ENCODE measurements at regions not wholly inside any gene's neighbourhood (a gene's known extent, or its start where the extent isn't known, plus 50 kb on each side); places are given as distances from the start of the nearest gene placed in this dataset.
"Not testable (repeated sequence)": the region's sequence is repeated elsewhere in the genome, so short reads cannot be mapped to it uniquely, and the experiment has no call there.

DNA sequence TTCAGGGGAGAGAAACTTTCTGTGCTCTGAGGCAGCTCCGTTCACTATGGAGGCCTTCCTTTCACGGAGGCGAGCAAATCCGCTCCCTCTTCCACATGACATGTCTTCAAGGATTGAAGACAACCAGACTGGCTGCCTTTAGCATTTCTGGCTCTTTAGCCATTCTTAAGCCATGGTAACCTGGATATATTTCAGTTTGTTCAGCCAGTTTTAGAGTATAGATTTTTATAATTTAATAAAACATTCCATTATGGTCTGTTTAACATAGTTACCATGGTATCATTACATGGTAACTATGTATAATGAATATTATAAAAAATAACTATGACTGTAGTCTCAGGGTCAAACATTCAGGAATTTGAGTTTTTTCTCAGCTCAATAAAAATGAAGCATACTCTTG, 54.2 kb upstream of the NFIA start:
- DNase-seq, result no peak

DNA sequence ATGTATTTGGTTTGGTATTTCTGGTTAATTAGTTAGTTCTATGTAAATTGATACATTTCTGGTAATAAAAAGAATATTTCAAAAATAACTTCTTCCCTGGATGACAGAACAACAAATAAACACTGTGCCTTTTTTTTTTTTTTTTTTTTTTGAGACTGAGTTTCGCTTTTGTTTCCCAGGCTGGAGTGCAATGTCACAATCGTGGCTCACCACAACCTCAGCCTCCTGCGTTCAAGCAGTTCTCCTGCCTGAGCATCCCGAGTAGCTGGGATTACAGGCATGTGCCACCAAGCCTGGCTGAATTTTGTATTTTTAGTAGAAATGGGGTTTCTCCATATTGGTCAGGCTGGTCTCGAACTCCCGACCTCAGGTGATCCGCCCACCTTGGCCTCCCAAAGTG, 64.3 kb upstream of the NFIA start:
- DNase-seq, result not testable (repeated sequence)

DNA sequence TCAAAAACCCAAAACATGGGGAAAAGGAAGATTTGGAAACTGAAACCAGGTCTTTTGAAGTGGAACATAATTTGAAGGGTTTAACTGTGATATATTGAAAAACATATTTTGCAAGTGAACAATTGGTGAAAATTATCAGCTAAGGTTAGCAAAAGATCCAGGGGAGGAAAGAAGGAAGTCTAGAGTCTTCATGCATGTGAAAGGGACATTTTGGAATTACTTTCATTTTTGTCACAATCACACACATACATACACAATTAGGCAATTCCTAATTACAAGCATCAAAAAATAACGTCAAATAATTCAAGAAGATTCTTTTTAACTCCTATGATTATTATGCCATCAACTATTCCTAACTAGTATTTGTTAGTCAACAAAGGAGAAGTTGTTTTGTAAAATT, 64.7 kb upstream of the NFIA start:
- DNase-seq, result no peak

DNA sequence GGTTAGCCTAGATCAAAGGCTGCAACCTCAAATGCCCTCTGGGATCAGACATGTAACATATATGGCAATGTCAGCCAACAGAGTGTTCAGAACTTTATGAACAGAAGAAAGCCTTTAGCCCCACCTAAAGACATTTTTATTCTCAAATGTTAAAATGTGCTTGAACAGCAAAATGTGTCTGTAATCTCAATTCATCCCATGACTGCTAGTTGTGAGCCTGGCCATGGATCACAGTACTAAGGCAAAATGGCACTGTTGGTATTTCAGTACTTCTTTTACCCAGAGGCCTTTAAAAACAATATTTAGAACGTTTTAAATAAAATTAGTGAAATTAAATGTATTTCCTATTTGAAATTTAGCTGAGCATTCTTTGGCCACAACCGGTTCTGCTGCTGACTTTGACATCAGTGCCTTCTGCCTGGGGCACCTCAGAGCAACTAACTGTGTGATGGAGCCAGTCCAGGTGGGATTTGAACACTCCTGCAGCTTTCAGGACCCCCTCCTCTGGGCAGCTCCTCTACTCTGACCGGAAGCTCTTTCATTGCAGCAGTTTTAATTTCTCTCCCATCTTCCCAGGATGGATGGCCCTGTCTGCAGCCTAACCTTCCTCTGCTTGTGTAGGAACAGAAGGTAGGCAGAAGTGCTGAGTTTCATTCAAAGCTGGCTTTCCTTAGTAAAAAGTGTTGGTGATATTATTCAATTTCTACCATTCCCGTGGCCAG, 68.3 kb upstream of the NFIA start:
- no peak for DNase-seq

DNA sequence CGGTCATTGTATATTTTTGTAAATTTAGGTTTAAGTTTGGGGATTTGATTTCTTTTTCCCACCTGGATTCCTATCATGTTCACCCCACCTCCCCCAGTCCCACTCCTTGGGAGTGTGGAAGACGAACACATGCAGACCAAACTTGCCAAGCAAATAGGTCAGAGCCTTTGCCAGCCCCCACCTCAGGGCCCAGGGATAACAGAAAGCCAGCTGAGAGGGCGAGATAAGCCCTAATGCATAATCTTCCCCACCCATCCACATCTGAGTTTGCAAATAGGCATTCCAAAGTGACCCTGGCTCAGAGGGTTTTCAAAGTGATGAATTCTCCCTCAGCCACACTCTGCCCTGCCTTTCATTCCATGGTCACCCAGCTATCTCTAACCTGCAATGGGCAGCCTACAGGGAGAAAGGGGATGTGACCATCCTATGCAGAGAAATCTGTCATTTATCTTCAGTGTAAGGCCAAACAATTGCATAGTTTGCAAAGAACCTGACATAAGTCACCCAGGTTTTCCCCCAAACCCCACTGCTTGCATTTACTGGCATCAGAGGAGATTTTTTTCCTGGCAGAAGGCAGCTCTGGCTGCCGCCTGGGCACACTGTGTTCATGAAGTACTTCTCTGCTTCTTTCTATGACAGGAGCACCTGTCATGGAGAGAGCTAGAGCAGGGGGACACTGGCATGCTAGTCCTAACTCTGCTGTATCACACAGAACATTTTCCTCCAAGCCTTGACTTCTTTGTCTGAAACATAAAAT, 69.0 kb upstream of the NFIA start:
- no peak for DNase-seq

DNA sequence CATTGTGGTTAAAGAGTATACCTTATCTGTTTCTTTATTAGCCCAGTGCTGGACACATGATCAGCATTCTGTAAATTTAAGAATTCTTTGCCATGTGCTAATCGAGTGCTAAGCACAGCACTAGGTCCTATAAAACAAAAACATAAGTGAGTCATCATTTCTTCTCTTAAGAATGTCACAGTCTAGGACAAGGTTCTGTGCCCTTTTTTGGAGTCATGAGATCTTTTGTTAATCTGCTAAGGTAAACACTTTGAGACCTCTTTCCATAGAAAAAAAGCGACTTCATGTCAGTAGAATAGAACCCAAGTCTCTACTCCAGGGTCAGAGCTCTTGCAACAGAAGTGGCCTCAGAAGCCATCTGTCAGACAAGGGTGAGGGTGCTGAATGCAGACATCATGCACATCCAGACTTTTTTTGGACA, 70.0 kb upstream of the NFIA start:
- no peak for DNase-seq

DNA sequence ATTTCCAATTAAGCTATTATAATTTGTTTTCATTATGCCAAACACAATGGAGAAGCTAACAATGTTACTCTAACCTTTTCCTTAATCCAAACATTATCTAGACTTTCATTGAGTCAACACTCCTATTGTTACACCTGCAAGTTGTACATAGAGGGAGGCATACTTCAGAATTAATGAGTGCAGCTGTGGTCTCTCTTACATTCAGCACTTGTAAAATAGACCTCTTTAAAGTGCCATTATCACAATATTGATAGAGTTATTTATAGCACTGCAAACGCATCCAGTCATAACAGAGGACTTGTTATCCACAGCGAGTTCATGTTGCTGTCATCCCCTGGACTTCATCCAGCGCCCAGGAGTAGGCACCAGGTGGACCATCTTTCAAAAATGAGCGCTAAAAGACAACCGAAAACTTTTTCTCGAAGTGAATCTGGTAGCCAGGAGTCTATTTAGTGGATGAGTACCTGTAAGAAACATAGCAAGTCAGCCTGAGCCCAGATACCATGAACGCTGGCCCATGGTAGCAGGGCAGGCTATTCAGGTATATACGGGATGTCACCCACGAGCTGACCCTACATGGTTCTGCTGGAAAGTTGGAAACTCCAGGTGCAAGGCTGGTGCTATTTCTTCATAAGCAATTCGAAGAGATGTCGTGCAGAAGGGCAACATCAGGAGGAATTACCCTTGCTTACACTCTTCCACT, 70.6 kb upstream of the NFIA start:
- DNase-seq, result peak; percentile 90

DNA sequence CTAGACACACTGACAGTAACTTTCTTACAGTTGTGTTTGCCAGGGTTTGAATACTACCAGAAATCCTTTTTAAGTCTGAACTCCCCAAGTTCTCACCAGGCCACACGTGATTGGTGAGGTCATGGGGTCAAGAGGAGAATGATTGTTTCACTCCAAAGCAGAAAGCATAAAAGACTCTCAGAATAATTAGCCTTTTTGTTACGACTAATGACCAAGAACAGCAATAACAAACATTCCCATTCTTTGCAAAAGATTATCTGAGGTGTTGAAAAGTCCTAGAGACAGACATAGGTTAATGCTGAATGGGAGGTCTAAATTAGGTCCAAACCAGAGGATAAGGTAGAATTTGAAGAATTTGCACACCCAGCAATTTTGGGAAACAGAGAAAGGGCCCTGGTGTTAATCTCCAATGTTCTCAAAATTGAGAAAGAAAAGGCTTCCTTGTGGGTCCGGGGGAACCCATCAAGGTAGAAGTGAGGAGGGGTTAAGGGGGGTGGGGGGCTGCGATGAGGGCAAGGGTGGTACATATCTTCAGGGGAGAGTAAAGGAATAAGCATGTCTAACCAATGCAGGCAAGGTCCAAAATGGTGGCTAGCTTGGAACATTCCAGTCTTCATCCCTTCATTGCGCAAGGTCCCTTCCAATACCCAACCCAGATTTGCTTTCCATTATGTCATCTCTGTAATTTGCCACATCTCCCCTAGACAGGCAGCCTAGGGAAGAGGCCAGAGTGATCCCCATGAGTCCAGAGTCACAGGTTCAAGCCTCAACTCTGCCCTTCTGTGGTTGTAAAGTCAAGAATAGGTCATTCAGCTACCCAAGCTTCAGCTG, 74.6 kb upstream of the NFIA start:
- no peak for DNase-seq

DNA sequence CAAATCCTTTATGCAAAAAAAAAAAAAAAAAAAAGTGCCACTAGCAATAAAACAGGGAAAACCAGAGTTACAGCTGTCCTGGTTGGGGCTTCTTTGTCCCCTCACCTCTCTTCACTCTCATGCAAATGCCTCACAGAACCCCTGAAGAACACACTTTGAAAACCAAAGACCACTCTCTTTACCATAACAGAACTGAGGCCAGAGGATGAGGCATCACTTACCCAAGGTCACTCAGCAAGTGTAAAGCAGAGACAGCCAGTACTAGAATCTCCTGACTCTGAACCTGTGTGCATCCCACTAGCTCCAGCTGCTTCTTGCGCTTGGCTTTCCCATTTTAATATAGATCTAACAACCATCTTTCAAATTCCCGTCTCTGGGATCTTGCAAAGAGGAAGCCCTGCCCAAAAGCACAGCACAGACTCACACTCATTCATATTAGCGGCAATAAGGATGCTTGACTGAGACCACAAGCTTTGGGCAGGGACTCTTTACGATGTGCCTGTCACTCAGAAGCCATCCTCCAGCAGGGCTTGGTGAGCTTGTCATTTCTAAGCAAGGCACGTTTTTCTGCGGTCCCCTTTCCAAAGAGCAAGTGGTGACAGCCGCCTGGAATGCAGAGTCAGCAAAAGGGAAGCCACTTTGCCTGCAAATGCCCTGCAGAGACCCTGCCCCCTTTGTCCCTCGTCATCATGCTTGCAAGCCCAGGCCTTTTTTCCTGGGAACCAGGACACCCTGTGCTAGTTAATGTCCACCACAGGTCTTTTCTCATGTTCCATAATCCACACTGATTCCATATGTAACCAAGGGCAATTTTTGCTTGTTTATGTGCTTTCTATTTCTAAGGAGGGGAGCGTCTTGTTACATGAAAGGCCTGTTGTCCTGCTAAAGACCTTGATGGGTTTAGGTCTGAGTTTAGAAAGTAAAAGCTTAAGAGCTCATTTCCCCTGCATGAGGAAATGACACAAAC, 76.5 kb upstream of the NFIA start:
- DNase-seq, result peak; percentile 16

DNA sequence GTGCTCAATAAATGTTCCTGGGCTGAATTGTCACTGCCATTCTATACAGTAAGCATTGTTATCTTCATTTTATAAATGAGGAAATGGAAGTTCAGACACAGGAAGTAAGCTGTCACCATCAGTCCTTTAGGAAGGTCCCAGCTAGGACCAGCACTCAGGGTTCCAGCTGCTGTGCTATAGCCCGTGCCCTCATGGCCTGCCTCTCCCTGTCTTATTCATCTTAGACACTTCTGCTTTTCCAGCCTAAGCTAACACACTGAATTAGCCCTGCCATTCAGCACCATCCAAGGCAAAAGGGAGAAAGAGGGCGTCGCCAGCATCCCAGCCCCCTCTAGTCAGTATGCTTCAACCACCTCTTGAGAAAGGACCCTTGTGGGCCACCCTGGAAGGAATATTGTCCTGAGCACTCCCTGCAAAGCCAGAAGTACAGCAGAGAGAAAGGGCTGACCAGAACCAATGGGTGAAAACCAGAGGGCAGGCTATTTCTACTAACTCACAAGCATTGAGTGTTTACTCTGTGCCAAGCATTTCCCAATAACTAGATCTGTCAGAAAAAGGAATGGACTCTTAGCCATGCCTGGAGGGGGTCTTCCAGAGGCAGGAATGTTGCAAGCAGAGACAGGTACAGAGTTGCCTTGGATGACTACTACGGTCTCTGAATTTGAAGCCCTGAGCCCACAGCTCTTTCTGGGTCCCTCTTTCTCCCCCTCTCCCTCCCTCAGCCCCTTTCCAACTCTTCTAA, 77.9 kb upstream of the NFIA start:
- no peak for DNase-seq

DNA sequence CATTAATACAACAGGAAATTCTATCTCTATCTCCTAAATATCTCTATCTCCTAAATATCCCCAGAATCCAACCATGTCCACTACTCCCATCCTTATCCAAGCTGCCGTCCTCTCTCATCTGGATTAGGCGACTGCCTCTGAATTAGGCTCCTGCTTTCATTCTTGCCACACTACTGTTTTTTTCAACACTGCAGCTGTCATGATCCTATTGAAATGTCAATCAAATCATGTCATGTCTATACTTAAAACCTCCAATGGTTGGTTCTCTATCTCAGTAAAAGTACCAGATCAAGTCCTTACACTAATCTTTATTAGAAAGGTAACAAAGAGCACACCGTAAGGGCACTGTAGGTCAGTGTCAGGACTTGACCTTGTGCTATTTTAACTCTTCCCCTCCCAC, 82.0 kb upstream of the NFIA start:
- DNase-seq, result no peak

DNA sequence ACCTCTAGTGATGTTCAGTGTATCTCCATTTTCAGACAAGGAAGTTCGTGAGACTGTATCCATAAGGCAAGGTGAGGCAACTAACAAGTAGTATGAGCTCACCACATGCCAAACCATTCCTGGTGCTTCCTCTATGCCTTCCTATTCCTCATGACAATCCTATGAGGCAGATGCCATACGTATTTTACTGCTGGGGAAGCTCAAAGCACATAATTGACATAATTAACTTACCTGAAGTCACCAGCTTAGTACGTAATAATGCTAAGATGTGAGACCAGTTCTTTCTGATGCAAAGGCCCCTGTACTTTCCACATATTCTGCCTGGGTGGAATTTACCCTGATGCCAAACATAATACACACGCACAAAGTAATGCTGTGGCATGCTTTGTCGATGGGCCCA, 83.6 kb upstream of the NFIA start:
- DNase-seq, result no peak

DNA sequence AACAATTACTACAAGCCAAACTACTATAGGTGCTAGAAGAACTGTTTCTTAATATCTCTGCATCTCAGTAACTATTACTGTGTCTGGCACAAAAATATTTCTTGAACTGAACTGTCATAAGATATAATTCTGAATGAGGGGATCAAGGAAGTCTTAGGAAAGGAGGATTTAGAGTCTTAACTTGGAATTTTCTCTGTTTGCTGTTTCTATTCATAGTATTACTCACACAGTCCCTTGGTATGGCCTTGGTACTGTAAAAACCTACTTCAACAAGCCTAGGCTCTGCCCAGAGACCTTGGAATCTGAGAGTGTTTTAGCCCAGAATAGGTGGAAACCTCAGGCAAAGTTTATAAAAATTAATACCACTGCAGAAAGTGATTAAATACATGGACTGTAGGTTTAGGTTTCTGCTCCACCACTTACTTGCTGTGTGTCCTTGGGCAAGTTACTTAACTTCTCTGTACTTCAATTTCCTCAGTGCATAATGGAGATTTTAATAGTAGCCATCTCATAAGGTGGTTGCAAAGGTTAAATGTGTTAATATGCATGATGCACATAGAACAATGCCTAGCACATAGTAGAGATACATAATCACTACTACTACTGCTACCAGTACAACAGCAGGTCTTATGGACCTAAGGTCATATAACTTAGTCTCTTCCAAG, 87.4 kb upstream of the NFIA start:
- no peak for DNase-seq

DNA sequence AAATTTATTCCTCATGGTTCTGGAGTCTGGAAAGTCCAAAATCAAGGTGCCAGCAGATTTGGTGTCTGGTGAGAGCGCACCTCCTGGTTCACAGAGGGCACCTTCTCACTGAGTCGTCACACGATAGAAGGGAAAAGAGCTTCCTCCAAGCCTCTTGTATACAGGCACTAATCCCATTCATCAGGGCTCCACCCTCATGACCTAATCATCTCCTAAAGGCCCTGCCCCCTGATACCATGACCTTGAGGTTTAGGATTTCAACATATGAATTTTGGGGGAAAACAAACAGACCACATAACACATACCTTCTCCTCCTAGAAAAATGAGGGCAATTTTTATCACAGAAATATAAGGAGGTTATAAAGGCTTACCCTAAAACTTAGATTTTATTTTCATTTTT, 88.0 kb upstream of the NFIA start:
- DNase-seq, result no peak

DNA sequence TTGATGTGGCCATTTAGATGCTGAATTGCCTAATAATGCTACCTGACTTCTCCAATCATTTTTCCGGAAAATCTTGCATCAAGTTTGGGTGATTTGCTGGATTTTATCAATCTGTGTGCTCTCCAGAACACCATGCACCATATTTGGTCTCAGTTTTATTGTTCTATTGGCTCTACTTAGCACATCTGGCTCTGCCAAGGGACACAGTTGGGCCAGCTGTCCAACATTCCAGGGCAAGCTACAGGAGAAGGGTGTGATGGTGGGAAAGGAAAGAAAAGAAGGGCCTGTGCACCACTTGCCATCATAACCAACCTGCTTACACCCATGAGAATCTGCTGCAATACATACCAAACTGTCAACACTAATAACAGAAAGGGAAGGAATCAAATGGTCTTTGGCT, 90.2 kb upstream of the NFIA start:
- DNase-seq, result no peak

DNA sequence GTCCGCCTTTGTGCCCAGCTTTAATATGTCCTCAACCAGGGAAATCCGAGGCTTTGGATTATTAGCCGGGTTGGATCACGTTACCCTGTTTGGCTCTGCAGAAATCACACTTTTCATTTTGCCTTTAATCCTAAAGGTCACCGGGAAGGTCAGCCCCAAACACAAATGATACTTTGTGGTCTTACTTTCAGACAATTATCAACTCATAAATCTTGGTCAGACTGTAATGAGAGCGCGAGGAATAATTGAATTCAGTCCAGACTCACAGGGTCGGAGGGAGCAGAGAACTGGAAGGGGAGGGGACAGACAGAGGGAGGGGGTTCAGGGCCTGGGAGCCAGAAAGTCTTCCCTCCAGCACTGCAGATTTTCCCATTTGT, 91.7 kb upstream of the NFIA start:
- DNase-seq, result no peak

DNA sequence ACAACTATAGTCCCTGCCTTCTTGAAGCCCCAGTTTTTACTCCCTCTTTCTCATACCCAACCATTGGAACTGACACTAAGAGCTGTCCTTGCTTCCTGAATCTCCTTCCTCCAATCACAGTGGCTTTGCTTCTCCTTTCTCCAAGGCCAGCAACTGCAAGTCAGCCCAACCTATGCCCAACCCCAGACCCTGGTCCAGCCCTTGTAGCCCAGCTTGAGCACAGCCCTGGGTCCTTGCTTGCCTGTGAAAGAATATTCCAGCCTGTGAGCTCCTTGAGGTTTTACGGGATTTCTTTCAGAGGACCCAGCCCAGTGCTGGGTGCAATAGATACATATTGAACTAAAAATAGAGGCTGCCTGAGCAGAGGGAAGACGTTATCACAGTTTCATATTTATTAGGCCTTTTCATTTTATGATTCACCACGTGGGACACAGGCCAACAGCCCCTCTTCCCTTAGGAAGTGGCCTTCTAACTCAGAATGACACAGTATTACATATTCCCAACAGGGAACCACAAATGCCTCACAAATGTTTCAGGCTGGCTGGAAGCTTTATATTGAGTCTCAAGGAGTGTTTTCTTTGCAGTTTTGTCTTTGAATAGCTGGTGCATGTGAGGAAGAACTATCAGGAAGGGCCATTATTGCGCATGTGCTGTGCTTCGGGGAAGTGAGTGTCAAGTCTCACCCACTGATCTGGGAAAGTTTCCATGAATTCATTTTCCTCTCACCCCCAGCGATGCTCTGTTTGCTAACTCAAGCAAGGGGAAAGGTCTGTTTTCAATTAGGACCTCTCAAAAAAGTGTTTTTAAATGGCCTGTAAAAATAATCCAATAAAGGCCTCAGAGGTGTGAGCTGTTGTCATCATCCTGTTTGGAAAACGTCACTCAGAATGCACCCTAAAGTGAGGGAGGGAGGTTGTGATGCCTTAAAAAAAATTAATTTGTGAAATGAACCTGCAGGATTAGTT, 92.3 kb upstream of the NFIA start:
- DNase-seq, result no peak

DNA sequence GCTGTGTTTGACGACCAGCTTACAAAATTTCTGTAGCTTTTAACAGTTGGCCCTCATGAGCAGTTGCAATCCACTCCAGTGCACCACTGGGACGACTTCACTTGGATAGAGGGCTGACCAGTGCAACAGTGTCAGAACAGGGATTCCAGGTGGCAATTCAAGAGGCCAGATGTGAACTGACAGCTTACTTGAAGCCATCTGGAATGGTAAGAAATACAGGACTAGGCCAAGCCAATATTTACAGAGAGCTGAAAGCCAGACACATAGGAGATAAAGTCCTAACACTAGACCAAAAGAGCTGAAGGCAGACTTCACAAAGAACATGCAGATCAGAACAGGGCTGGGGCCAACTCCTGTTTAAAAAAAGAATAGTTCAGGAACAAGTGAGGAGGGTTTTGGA, 93.5 kb upstream of the NFIA start:
- DNase-seq, result peak; percentile 23

DNA sequence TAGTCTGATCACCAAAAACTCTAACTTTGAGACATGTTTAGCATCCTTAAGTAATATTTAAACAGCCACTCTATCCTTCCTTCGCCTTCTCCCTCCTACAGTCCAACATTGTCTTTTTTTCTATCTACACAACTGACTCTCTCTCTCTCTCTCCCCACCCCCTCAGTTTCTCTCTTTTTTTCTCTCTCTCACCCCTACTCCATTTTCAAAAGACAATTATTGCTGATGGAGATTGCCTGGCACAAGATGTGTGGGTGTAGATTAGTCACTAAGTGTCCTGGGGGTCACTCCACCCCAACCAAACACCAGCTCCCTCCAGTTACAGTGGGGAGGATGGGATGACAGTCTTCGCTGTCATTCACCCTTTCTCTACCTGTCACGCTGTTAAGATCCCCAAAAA, 94.5 kb upstream of the NFIA start:
- DNase-seq, result no peak
